SK-MEL-5 (cell line): ENCODE measurements at regions not wholly inside any gene's neighbourhood (a gene's known extent, or its start where the extent isn't known, plus 50 kb on each side); places are given as distances from the start of the nearest gene placed in this dataset.

Experiments used
- DNase-seq: peaks from one replicate; pipeline ENCODE4 v3.0.0-alpha.2; 2016; ENCODE audit warnings: low read depth, low spot score
- in situ Hi-C: cut with HindIII; loops from 2 replicates; pipeline ENCODE4 v1.10.0; 2016; ENCODE audit warnings: low sequenced_read_pairs, high pct_unique_total_duplicates, low pct_unique_long_range_greater_than_20kb

- DNase-seq: peak; percentile 35
- in situ Hi-C loops: no loop called here
These were observed 791.9 kb upstream of the ROBO1 start for GRCh38 chr3:80559701-80560100.

- no peak for DNase-seq
- in situ Hi-C loops: no loop called here
These were observed 789.0 kb upstream of the ROBO1 start for GRCh38 chr3:80556763-80557162.

- no peak for DNase-seq
- in situ Hi-C loops: no loop called here
These were observed 786.5 kb upstream of the ROBO1 start for GRCh38 chr3:80554304-80554703.

GRCh38 chr3:80553211-80553610, 785.4 kb upstream of the ROBO1 start:
- DNase-seq: no peak
- in situ Hi-C loops: no loop called here

- in situ Hi-C loops: no loop called here
- DNase-seq: no peak
These were observed 782.4 kb upstream of the ROBO1 start for GRCh38 chr3:80550174-80550573.

GRCh38 chr3:80549173-80549572, 781.4 kb upstream of the ROBO1 start:
- no peak for DNase-seq

GRCh38 chr3:80543154-80543553, 775.4 kb upstream of the ROBO1 start:
- DNase-seq: no peak
- in situ Hi-C loops: no loop called here

More at GRCh38 chr3:80549173-80549572, 781.4 kb upstream of the ROBO1 start:
- in situ Hi-C loops: no loop called here

- DNase-seq: no peak
- in situ Hi-C loops: no loop called here
These were observed 774.7 kb upstream of the ROBO1 start for GRCh38 chr3:80542456-80542855.

- in situ Hi-C loops: no loop called here
- DNase-seq: no peak
These were observed 769.9 kb upstream of the ROBO1 start for GRCh38 chr3:80537680-80538079.

GRCh38 chr3:80535286-80535685, 767.5 kb upstream of the ROBO1 start:
- in situ Hi-C loops: no loop called here
- no peak for DNase-seq

- in situ Hi-C loops: no loop called here
These were observed 765.8 kb upstream of the ROBO1 start for GRCh38 chr3:80533553-80533952.

GRCh38 chr3:80526153-80526552, 758.4 kb upstream of the ROBO1 start:
- DNase-seq: no peak
- in situ Hi-C loops: no loop called here

More at GRCh38 chr3:80533553-80533952, 765.8 kb upstream of the ROBO1 start:
- DNase-seq: no peak

GRCh38 chr3:80521081-80521480, 753.3 kb upstream of the ROBO1 start:
- no peak for DNase-seq
- in situ Hi-C loops: no loop called here

- in situ Hi-C loops: no loop called here
- no peak for DNase-seq
These were observed 751.6 kb upstream of the ROBO1 start for GRCh38 chr3:80519436-80519835.

- in situ Hi-C loops: no loop called here
- no peak for DNase-seq
These were observed 728.7 kb upstream of the ROBO1 start for GRCh38 chr3:80496452-80496851.

GRCh38 chr3:80492162-80492561, 724.4 kb upstream of the ROBO1 start:
- DNase-seq: no peak
- in situ Hi-C loops: no loop called here

- in situ Hi-C loops: no loop called here
- no peak for DNase-seq
These were observed 705.2 kb upstream of the ROBO1 start for GRCh38 chr3:80472961-80473360.

GRCh38 chr3:80472459-80472858, 704.7 kb upstream of the ROBO1 start:
- DNase-seq: no peak
- in situ Hi-C loops: no loop called here

GRCh38 chr3:80470433-80470832, 702.6 kb upstream of the ROBO1 start:
- in situ Hi-C loops: no loop called here
- DNase-seq: no peak

GRCh38 chr3:80465746-80466145, 697.9 kb upstream of the ROBO1 start:
- in situ Hi-C loops: no loop called here
- DNase-seq: no peak
